Adrenal gland (tissue), 5 donors: ENCODE measurements at regions not wholly inside any gene's neighbourhood (a gene's known extent, or its start where the extent isn't known, plus 50 kb on each side); places are given as distances from the start of the nearest gene placed in this dataset.

Experiments
- POLR2A ChIP-seq, 2 donors: fragments of 450-650 bp; IDR thresholded peaks; one replicate each; pipeline ENCODE4 v1.6.1; 2017; ENCODE audit warnings: antibody characterized with exemption in 2 of 2, mild to moderate bottlenecking in 2 of 2, moderate library complexity in 1 of 2
- TF ChIP-seq, protein P1 (sequence below), 6 experiments: fragments of 450-650 bp in 4 of 6; fragments of 200-600 bp in 2 of 6; sonication (generic) in 1 of 6; IDR thresholded peaks; 1 replicate in 5 of 6; 2 replicates in 1 of 6; pipeline versions ENCODE4 v1.5.1 to v1.8.0; 2016 to 2021; ENCODE audit warnings: antibody characterized with exemption in 6 of 6, mild to moderate bottlenecking in 2 of 6, moderate library complexity in 1 of 6
- donor health status: DM: no; HTN: no; CAD: no.

- TF ChIP-seq, protein P1, sequence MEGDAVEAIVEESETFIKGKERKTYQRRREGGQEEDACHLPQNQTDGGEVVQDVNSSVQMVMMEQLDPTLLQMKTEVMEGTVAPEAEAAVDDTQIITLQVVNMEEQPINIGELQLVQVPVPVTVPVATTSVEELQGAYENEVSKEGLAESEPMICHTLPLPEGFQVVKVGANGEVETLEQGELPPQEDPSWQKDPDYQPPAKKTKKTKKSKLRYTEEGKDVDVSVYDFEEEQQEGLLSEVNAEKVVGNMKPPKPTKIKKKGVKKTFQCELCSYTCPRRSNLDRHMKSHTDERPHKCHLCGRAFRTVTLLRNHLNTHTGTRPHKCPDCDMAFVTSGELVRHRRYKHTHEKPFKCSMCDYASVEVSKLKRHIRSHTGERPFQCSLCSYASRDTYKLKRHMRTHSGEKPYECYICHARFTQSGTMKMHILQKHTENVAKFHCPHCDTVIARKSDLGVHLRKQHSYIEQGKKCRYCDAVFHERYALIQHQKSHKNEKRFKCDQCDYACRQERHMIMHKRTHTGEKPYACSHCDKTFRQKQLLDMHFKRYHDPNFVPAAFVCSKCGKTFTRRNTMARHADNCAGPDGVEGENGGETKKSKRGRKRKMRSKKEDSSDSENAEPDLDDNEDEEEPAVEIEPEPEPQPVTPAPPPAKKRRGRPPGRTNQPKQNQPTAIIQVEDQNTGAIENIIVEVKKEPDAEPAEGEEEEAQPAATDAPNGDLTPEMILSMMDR (IDR thresholded peaks at IDR 0.05) = no peak
- TF ChIP-seq POLR2A (IDR thresholded peaks at IDR 0.05) = no peak
These were observed 307.3 kb upstream of the DIO3 start for GRCh38 chr14:101253948-101254347.
